HG03175 (cell line): ENCODE measurements at regions not wholly inside any gene's neighbourhood (a gene's known extent, or its start where the extent isn't known, plus 50 kb on each side); places are given as distances from the start of the nearest gene placed in this dataset.
"Not testable (repeated sequence)": the region's sequence is repeated elsewhere in the genome, so short reads cannot be mapped to it uniquely, and the experiment has no call there.

Experiments used
- ATAC-seq: cut with Tn5 transposase; IDR thresholded peaks from one replicate; pipeline ENCODE4 v1.9.1; 2021; ENCODE audit warnings: mild to moderate bottlenecking, moderate library complexity; ENCODE audit not compliant: unreplicated experiment

- ATAC-seq = no peak
Observed at GRCh38 chr10:33673839-33674415, 339.5 kb upstream of the NRP1 start.

- ATAC-seq = no peak
Observed at GRCh38 chr10:33669904-33670303, 335.4 kb upstream of the NRP1 start.

- peak; percentile 45 for ATAC-seq
Observed at GRCh38 chr10:33666686-33667480, 332.4 kb upstream of the NRP1 start.

- ATAC-seq = no peak
Observed at GRCh38 chr10:33665501-33665900, 331.0 kb upstream of the NRP1 start.

GRCh38 chr10:33664070-33664469 is 329.6 kb upstream of the NRP1 start:
- ATAC-seq = no peak

- ATAC-seq = no peak
Observed at GRCh38 chr10:33661580-33662336, 327.3 kb upstream of the NRP1 start.

- ATAC-seq = no peak
Observed at GRCh38 chr10:33660329-33660728, 325.9 kb upstream of the NRP1 start.

GRCh38 chr10:33657913-33658312 is 323.4 kb upstream of the NRP1 start:
- no peak for ATAC-seq

GRCh38 chr10:33657154-33657908 is 322.9 kb upstream of the NRP1 start:
- ATAC-seq = no peak

- ATAC-seq = no peak
Observed at GRCh38 chr10:33655921-33656320, 321.5 kb upstream of the NRP1 start.

- no peak for ATAC-seq
Observed at GRCh38 chr10:33655165-33655815, 320.8 kb upstream of the NRP1 start.

GRCh38 chr10:33653584-33654367 is 319.3 kb upstream of the NRP1 start:
- no peak for ATAC-seq

- no peak for ATAC-seq
Observed at GRCh38 chr10:33652870-33653269, 318.4 kb upstream of the NRP1 start.

GRCh38 chr10:33650131-33650530 is 315.7 kb upstream of the NRP1 start:
- ATAC-seq = not testable (repeated sequence)

- no peak for ATAC-seq
Observed at GRCh38 chr10:33643042-33643441, 308.6 kb upstream of the NRP1 start.

GRCh38 chr10:33638891-33639290 is 304.4 kb upstream of the NRP1 start:
- no peak for ATAC-seq

GRCh38 chr10:33638374-33638773 is 303.9 kb upstream of the NRP1 start:
- ATAC-seq = no peak

- ATAC-seq = no peak
Observed at GRCh38 chr10:33635967-33636515, 301.6 kb upstream of the NRP1 start.

- ATAC-seq = no peak
Observed at GRCh38 chr10:33632432-33632831, 298.0 kb upstream of the NRP1 start.

GRCh38 chr10:33631991-33632390 is 297.5 kb upstream of the NRP1 start:
- ATAC-seq = no peak
